GM18517 (cell line): ENCODE measurements at regions not wholly inside any gene's neighbourhood (a gene's known extent, or its start where the extent isn't known, plus 50 kb on each side); places are given as distances from the start of the nearest gene placed in this dataset.

ENCODE experiments used
- ATAC-seq: cut with Tn5 transposase; IDR thresholded peaks from one replicate; pipeline ENCODE4 v1.9.1; 2021; ENCODE audit warnings: mild to moderate bottlenecking, moderate library complexity; ENCODE audit not compliant: unreplicated experiment

DNA sequence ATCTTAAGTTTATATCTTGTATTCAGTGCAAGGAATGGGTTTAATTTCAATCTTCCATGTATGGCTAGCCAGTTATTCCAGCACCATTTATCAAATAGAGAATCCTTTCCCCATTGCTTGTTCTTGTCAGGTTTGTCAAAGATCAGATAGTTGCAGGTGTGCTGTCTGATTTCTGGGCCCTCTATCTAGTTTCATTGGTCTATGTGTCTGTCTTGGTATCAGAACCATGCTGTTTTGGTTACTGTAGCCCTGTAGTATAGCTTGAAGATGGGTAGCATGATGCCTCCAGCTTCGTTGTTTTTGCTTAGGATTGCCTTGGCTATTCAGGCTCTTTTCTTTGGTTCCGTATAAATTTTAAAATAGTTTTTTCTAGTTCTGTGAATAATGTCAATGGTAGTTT is 200.0 kb downstream of the MANEA start:
- ATAC-seq: no peak

DNA sequence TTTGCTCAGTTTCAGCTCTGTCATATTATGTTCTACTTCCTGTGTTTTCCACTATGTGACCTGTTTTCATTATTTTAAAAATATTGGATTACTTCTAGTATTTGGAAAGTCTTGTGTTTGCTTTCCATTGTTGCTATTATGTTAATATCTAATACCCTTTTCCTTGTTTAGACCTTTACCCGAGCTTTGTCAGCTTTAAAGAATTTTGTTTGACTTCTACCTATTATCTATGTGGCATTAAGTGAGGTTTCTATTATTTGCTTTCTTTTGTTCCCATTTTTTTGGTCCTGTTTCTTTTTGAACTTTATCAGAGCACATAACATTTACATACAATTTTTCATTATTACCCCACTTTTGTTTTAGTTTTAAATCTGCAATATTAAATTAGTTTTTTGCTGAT is 202.7 kb downstream of the MANEA start:
- ATAC-seq: no peak

DNA sequence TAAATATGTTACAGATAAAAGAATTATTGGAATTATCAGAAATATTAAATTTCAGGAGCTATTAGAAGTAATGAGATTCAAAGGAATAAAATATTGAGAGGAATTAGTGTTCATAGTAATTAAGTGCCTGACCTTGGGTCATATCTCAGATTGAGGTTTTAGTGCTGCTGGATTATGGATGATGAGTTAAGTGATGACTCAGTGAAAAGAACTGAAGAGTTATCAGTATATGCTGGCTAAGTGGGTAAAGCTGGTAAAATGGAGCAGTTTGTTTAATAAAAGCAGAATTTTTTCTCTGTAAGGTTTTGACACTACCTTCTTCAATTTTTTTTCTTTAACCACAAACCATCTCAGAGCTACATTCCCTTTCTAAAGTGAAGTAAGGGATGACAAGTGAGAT is 206.7 kb downstream of the MANEA start:
- no peak for ATAC-seq

GRCh38 chr6:95784869-95785268 is 207.5 kb downstream of the MANEA start:
- ATAC-seq: no peak

DNA sequence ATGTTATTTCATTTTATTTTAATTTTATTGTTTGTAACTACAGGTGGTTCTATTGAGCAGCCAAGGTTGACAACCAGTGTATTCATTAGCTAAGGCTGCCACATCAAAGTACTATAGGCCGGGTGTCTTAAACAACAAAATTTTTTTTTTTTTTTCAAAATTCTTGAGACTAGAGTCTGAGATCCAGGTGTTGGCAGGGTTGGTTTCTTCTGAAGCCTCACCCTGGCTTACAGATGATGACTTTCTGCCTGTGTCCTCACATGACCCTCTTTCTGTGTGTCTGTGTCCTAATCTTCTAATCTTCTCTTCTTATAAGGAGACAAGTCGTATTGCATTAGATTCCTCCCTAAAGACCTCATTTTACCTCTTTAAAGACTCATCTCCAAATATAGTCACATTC is 208.4 kb downstream of the MANEA start:
- no peak for ATAC-seq

GRCh38 chr6:95786802-95787201 is 209.5 kb downstream of the MANEA start:
- no peak for ATAC-seq

- no peak for ATAC-seq
These were observed 213.5 kb downstream of the MANEA start for GRCh38 chr6:95790787-95791186.

GRCh38 chr6:95794749-95795148 is 217.4 kb downstream of the MANEA start:
- no peak for ATAC-seq

- no peak for ATAC-seq
These were observed 218.6 kb downstream of the MANEA start for GRCh38 chr6:95795927-95796326.

DNA sequence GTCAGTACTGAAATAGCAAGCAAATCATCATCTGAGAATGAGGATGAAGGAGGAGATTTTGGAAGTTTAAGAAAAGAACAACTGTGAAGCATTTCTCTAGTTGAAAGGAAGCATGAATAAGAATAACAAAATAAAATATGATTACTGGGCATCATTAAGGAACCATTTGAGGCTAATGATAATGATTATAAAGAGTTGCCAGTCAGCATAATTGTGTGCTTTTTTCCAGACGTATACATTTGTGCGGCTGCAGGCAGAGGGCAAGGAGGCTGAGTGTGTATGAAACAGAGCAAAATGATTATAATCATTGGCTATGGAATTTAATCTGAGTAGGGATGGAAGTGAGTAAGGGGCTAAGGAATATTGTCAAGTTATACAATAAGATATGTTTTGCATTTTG is 218.7 kb upstream of the FUT9 start:
- ATAC-seq: no peak

DNA sequence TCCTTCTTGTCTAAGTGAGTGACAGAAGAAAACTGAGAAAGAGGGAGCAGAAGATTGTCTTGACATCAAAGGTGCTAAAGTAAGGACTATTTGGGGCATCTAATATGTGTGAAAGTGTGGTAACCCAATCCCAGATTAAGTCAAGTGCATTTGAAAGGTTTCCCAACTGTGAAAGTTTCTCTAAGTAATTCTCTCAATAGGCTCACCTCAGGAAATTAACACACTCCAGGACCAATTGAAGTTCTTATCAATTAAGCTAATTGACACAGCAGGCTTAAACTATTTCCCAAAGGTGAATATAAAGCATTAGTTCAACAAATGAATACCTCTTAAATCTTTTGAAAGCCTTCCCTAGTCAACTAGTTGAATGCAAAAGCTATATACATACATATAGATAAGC is 212.8 kb upstream of the FUT9 start:
- ATAC-seq: no peak

DNA sequence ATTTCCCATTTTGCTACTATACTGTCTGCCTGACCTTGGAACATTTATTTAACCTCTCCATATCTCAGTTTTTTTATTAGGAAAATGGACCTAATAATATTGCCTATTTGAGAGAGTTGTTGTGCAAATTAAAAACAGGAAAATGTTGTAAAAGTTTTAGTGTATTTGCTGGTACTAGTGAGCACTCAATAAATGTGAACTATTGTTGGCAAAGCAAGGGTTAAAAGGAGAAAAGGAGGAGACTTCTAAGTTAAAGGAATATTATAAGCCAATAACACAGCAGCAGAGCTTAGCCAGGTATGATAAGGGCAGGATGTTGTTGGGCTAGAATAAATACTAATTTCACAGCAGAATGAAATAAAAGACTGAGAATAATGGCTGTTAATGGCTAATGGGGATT is 211.9 kb upstream of the FUT9 start:
- ATAC-seq: no peak

DNA sequence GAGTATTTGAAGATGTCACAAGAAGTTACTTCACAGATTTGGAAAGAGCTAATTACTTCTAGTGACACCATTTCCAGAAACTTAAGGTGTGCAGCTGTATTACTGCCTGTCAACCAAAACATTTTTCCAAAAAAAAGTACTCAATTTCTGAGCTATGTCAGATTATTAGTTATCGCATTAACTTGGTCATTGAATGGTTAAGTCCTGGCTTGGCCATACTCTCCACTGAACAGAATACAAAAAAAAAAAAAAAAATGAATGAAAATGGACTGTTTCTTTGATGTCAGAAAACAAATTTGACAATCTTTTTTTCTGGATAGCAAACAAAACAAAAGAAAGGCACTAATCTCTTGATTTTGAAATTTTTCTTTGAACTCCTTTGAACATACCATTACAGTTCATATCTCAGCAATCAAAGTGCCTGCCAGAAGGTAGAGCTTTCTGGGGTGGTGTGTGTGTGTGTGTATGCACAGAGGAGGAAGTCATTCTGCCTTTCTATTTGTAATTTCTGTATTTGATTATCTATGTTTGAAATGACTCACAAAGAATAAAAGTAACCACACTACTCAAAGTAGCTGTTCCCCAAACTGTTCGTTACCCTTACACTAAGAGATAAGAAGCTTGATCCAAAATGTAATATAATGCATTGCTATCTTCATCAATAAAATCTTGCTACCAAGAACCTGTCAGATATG is 210.8 kb upstream of the FUT9 start:
- no peak for ATAC-seq

GRCh38 chr6:95805699-95806098 is 210.1 kb upstream of the FUT9 start:
- no peak for ATAC-seq

DNA sequence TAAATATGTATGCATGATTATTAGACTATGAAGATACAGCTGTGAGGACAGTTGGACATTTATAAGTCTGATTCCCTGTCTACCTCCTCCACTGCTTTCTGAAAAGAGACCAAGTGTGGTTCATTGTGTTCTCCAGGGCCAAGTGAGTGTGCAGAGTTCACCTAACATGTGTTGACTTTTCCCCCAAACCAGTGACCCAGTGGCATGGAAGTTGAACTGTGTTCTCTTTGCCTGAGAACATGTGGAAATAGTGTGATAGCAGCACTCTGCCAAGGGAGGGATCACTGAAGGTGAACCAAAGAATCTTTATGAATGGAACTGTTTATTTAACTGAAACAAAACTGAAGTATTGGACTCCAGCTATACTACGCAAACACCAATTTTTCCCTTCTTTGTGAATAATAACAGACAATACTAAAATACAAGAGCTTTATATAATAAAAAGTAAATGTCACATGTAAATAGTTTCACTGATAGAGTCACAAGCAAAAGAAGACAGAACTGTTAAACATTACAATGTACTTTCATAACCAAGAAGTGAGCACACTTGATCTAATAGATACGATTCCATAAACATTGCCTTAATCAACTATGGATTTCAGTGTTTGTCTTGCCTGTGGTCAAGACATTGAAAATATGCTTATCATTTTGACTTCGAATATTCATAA is 200.3 kb upstream of the FUT9 start:
- no peak for ATAC-seq

DNA sequence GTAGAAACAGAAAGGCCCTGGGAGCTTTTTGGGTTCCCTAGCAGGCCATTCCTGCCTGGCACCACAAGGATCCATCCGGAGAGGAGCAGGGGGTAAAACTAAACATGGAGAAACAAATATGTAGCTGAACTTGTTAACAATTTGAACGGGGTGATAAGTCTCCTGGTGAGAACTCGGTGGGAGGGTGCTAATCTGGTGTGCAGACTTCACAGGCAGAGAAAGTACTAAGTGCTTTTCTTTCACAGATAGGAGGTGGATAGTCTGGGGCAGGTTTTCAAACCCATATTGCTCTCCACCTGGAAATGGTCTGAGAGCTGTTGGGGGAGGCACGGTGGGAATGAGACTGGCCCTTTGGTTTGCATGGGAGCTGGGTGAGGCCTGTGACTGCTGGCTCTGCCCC is 196.3 kb upstream of the FUT9 start:
- ATAC-seq: no peak

DNA sequence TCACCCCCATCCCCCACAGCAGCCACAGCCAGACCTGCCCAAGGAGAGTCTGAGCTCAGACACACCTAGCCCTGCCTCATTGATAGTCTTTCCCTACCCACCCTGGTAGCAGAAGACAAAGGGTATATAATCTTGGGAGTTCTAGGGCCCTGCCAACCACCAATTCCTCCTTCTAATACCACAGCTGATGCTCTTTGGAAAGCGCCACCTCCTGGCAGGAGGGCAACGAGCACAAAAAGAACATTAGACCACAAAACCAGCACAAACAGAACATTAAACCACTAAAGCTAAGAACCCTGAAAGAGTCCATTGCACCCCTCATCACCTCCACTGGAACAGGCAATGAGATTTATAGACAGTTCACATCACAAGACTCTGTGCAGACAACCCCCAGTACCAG is 195.8 kb upstream of the FUT9 start:
- no peak for ATAC-seq

GRCh38 chr6:95830859-95831557 is 184.8 kb upstream of the FUT9 start:
- no peak for ATAC-seq

- no peak for ATAC-seq
These were observed 177.9 kb upstream of the FUT9 start for GRCh38 chr6:95837890-95838289.

GRCh38 chr6:95841560-95841959 is 174.2 kb upstream of the FUT9 start:
- ATAC-seq: no peak

- ATAC-seq: no peak
These were observed 169.1 kb upstream of the FUT9 start for GRCh38 chr6:95846652-95847051.

GRCh38 chr6:95847061-95847460 is 168.7 kb upstream of the FUT9 start:
- no peak for ATAC-seq
